GM12873 (cell line): ENCODE measurements at regions not wholly inside any gene's neighbourhood (a gene's known extent, or its start where the extent isn't known, plus 50 kb on each side); places are given as distances from the start of the nearest gene placed in this dataset.

Experiments
- CTCF ChIP-seq: IDR thresholded peaks from 2 replicates; pipeline ENCODE4 v1.5.1; 2012; ENCODE audit warnings: low read depth, mild to moderate bottlenecking, moderate library complexity, low read length, control low read depth; ENCODE audit not compliant: insufficient read depth; ENCODE audit errors: missing control alignments

- no peak for TF ChIP-seq CTCF
Measured at GRCh38 chr12:82596483-82596882, 90.2 kb upstream of the TMTC2 start.

- no peak for TF ChIP-seq CTCF
Measured at GRCh38 chr12:82600379-82600778, 86.3 kb upstream of the TMTC2 start.

- no peak for TF ChIP-seq CTCF
Measured at GRCh38 chr12:82605115-82605514, 81.6 kb upstream of the TMTC2 start.

DNA sequence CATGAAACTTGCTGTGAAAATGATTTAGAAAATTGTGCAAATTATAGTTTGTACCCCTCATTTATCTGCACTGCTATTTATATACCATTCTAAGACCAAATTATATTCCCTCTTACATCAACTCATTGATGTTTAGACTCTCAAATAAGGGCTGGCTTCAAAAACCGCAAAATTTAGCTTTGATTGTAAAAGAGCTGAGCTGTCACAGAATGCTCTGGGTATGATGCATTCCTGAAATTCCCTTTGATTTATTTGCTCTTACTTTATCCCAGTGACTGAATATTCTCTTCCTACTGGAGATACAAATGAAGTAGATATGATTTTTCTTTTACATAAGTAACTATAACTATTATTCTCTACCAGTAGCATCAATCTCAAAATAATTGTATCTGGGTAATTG is 78.0 kb upstream of the TMTC2 start:
- no peak for TF ChIP-seq CTCF

- no peak for TF ChIP-seq CTCF
Measured at GRCh38 chr12:82609234-82609914, 77.3 kb upstream of the TMTC2 start.

DNA sequence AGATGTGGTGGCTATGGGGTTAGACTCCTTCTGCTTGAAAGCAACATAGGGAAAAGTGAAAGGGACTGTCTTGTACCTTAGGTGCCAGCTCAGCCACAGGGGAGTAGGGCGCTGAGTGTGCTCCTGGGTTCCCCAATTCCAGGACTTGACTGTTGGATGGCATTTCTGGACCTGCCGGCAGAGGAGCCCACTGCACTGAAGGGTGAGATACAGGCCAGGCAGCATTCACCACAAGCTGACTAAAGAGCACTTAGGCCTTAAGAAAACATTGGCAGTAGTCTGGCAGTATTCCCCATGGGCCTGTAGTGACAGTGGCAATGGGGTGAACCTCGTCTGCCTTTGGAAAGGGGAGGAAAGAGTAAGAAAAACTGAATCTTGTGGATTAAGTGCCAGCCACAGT is 67.1 kb upstream of the TMTC2 start:
- TF ChIP-seq CTCF: no peak

DNA sequence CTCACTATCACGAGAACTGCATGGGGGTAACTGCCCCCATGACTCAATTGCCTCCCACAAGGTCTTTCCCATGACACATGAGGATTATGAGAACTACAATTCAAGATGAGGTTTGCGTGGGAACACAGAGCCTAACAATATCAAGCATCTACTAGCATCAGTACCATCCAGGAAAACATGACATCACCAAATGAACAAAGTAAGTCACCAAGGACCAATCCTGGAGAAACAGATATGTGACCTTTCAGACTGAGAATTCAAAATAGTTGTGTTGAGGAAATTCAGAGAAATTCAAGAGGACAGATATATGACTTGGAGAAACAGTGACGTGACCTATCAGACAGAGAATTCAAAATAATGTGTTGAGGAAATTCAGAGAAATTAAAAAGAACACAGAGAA is 65.8 kb upstream of the TMTC2 start:
- TF ChIP-seq CTCF: no peak
